HFFc6 (cell line): ENCODE measurements at regions not wholly inside any gene's neighbourhood (a gene's known extent, or its start where the extent isn't known, plus 50 kb on each side); places are given as distances from the start of the nearest gene placed in this dataset.
A peak's percentile ranks its signal among the peaks of the same experiment; 100 is the strongest.

ENCODE experiments used
- DNase-seq: peaks from one replicate; pipeline ENCODE4 v3.0.0-alpha.2; 2018
- H3K27ac Mint-ChIP-seq: 2 replicates; pipeline ENCODE4 v1.8.0; 2020; ENCODE audit warnings: mild to moderate bottlenecking, mixed read lengths
- H3K27me3 Mint-ChIP-seq: 2 replicates; pipeline ENCODE4 v1.8.0; 2021; ENCODE audit warnings: mild to moderate bottlenecking, moderate library complexity, mixed read lengths; ENCODE audit not compliant: insufficient read depth
- H3K36me3 Mint-ChIP-seq: 2 replicates; pipeline ENCODE4 v1.8.0; 2021; ENCODE audit warnings: low read depth, mixed read lengths
- H3K4me1 Mint-ChIP-seq: 2 replicates; pipeline ENCODE4 v1.8.0; 2020; ENCODE audit warnings: low read depth, mixed read lengths
- H3K4me3 Mint-ChIP-seq: 2 replicates; pipeline ENCODE4 v1.8.0; 2020; ENCODE audit warnings: mild to moderate bottlenecking, moderate library complexity, mixed read lengths
- H3K9me3 Mint-ChIP-seq: 2 replicates; pipeline ENCODE4 v1.8.0; 2020; ENCODE audit warnings: mild to moderate bottlenecking, mixed read lengths
- TF ChIP-seq, protein P1 (sequence below): fragments of 200-600 bp; sonication (generic); IDR thresholded peaks from 2 replicates; pipeline ENCODE4 v1.5.0; 2021; ENCODE audit warnings: antibody characterized with exemption, mild to moderate bottlenecking

DNA sequence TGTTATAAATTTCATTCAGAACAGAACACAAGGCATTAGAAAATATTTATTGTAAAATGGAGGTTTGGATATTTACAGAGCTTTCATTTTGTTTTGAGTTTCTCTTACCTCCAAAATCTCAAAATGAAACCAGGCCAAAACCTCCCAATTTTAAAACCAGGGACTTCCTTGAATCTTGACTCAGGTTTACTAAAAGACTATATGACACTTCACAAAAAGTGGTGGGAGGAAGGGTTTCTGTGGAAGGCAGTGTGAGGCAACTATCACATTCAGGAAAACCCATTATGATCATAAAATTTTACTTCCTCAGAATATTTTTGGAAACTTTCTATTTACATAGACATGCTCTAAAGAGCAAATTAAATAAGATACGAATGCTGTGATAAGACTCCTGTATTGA, 205.8 kb upstream of the EOMES start:
- TF ChIP-seq, protein P1, sequence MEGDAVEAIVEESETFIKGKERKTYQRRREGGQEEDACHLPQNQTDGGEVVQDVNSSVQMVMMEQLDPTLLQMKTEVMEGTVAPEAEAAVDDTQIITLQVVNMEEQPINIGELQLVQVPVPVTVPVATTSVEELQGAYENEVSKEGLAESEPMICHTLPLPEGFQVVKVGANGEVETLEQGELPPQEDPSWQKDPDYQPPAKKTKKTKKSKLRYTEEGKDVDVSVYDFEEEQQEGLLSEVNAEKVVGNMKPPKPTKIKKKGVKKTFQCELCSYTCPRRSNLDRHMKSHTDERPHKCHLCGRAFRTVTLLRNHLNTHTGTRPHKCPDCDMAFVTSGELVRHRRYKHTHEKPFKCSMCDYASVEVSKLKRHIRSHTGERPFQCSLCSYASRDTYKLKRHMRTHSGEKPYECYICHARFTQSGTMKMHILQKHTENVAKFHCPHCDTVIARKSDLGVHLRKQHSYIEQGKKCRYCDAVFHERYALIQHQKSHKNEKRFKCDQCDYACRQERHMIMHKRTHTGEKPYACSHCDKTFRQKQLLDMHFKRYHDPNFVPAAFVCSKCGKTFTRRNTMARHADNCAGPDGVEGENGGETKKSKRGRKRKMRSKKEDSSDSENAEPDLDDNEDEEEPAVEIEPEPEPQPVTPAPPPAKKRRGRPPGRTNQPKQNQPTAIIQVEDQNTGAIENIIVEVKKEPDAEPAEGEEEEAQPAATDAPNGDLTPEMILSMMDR, result no peak
- no peaks in the 10 kb centered on the region for H3K4me1 Mint-ChIP-seq
- peaks cover 3% of the 10 kb centered on the region; the same call in 1 of the 2 replicates for H3K27me3 Mint-ChIP-seq
- H3K27ac Mint-ChIP-seq, result no peak overlapping the region
- no peak for DNase-seq
- no peaks in the 10 kb centered on the region; the same call in 1 of the 2 replicates for H3K9me3 Mint-ChIP-seq
- no peak overlapping the region for H3K4me3 Mint-ChIP-seq
- H3K36me3 Mint-ChIP-seq, result no peaks in the 10 kb centered on the region

DNA sequence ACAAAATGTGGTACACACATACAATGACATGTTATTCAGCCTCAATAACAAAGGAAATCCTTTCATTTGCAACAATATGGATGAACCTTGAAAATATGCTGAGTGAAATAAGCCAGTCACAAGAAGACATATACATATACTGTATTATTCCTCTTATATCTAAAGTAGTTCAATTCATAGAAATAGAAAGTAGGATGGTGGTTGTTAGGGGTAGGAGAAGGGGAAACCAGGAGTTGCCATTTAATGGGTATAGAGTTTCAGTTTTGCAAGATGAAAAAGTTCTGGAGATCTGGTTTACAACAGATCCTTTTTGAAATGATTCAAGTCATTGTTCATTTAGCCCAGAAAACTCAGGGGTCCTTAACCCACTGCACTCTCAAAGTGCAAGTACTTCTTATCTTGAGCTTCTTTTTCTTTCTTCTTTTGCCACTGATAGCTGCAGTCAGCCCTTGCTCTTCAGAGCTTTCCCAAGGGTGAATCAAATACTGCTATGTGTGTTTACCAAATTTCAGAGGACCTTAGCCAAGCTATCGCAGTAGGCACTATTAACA, 208.0 kb upstream of the EOMES start:
- Mint-ChIP-seq H3K4me1 (no peaks in the 10 kb centered on the region), H3K4me3 (no peak overlapping the region), H3K27me3 (peaks cover 3% of the 10 kb centered on the region; the same call in 1 of the 2 replicates), H3K27ac (no peak overlapping the region), H3K9me3 (no peaks in the 10 kb centered on the region; the same call in 1 of the 2 replicates), H3K36me3 (no peaks in the 10 kb centered on the region)
- no peak for DNase-seq
- TF ChIP-seq, protein P1, result no peak

DNA sequence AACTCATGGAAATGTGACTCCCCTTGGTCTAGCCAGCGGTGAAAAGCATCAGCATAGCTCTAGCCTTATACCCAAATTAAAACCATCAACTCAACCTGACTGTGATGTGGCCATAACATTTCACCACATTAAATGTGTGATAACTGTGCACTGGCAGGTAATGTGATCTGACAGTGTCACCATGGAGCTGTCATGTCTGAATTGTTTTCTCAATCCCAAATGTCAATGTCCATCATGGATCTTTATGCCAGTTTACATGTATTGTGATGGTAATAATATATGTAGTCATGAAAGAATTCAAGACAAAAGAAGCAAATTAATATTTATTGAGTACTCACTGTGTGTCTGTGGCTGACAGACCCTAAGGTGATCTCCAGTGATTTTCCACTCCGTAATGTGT, 213.4 kb upstream of the EOMES start:
- H3K4me1 Mint-ChIP-seq, result no peaks in the 10 kb centered on the region

DNA sequence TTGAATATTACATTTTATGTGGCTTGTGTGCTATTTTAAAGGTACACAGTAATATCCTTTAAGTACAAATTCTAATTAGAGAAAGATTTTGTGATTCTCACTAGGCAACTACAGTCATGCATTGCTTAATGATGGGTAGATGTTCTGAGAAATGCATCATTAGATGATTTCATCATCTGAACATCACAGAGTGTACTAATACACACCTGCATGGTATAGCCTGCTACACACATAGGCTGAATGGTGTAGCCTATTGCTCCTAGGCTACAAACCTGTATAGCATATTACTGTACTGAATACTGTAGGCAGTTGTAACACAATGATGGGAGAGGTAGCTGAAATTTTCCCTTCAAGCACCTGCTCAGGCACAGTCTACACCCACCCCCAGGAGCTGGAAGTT, 217.4 kb upstream of the EOMES start:
- Mint-ChIP-seq H3K4me3 (no peak overlapping the region), H3K9me3 (no peaks in the 10 kb centered on the region), H3K36me3 (no peaks in the 10 kb centered on the region), H3K27ac (no peak overlapping the region), H3K27me3 (no peaks in the 10 kb centered on the region), H3K4me1 (no peaks in the 10 kb centered on the region)
- no peak for DNase-seq
- TF ChIP-seq, protein P1, result no peak

More for the DNA sequence above, 213.4 kb upstream of the EOMES start:
- no peak overlapping the region for H3K27ac Mint-ChIP-seq
- H3K27me3 Mint-ChIP-seq, result no peaks in the 10 kb centered on the region
- H3K36me3 Mint-ChIP-seq, result no peaks in the 10 kb centered on the region
- no peaks in the 10 kb centered on the region; the same call in 1 of the 2 replicates for H3K9me3 Mint-ChIP-seq
- TF ChIP-seq, protein P1, result no peak
- DNase-seq, result no peak
- no peak overlapping the region for H3K4me3 Mint-ChIP-seq

DNA sequence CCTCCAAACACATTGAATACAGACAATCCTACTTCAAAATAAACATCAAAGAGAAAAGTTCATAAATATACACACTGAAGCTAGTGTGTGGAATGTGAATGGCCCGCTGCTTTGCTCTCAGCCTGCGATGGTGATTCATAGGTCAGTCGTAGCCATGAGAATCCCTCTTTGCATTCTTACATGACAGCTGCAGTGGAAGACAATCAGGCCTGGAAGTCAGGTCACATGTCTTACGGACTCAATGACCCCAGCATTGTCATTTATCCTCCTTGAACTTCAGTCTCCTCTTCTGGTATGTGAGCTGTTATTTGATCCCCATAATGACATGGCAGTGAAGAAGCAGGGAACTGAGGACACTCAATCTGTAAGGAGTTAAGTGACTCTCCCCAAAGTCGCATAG, 217.8 kb upstream of the EOMES start:
- no peak overlapping the region for H3K4me3 Mint-ChIP-seq
- no peak for DNase-seq
- H3K27ac Mint-ChIP-seq, result no peak overlapping the region
- H3K9me3 Mint-ChIP-seq, result no peaks in the 10 kb centered on the region
- TF ChIP-seq, protein P1, result no peak
- H3K4me1 Mint-ChIP-seq, result no peaks in the 10 kb centered on the region
- no peaks in the 10 kb centered on the region for H3K36me3 Mint-ChIP-seq
- H3K27me3 Mint-ChIP-seq, result no peaks in the 10 kb centered on the region

DNA sequence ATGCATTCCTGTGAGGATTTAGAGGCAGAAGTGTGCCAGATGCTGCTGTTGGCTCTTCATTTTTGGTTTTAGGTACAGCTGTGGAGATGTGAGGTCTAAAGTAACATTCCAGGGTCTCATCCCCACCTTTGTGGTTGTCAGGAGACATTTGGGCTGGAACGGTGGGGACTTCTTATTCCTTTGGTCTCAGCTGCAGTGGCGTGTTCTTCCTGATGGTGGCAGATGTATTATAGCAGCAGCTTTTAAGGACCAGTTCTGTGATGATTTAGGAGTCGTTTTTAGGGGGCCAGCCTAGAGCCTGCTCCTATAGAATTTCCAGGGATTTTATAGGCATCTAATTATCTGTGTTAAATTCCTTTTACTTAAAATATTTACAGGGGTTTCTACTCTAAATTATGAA, 221.0 kb upstream of the EOMES start:
- TF ChIP-seq, protein P1, result peak; percentile 30; the same call in 1 of the 2 replicates
- no peaks in the 10 kb centered on the region for H3K4me1 Mint-ChIP-seq
- no peak overlapping the region for H3K4me3 Mint-ChIP-seq
- no peaks in the 10 kb centered on the region for H3K27me3 Mint-ChIP-seq
- no peak for DNase-seq
- H3K27ac Mint-ChIP-seq, result no peak overlapping the region
- H3K36me3 Mint-ChIP-seq, result no peaks in the 10 kb centered on the region
- H3K9me3 Mint-ChIP-seq, result no peaks in the 10 kb centered on the region
